ENCODE measurements at regions not wholly inside any gene's neighbourhood (a gene's known extent, or its start where the extent isn't known, plus 50 kb on each side); places are given as distances from the start of the nearest gene placed in this dataset.

DNA sequence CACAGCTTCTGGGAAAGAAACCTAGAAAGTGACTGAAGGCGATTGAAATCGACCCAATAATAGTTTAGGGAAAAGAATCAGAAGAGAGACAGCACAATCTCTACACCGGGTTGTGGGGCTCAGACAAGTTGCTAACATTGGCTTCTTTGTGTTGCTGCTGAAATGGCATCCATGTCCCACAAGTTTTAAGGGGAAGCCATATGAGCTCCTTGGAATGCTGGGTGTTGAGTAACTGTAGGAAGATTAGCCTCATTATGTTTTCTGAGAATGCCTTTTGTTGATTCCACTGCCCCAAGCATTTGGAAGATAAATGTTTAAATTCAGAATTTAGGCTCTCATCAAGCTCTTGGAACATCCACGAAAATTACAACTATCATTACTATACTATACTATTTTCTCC, 73.4 kb upstream of the NEUROD1 start:
- Histone ChIP-seq H3K79me1 (replicated peaks; ENCODE audit: low read length, poor library complexity, severe bottlenecking) (no peaks in the 10 kb centered on the region), H2AFZ (ENCODE audit: low read depth, low read length) (no peak overlapping the region), H2BK5ac (ENCODE audit: low read depth, low read length, poor library complexity, severe bottlenecking) (no peak overlapping the region), H4K91ac (ENCODE audit: low read length) (no peak overlapping the region), H2BK120ac (ENCODE audit: low read depth, low read length) (no peak overlapping the region), H3K4me2 (ENCODE audit: low read length, poor library complexity, severe bottlenecking) (no peak overlapping the region), H3K4ac (ENCODE audit: low read depth in 1 of 2, low read length in 2 of 2) (no peak overlapping the region), H3K27ac (ENCODE audit: low read length, poor library complexity, severe bottlenecking) (no peak overlapping the region), H3K9me3 (ENCODE audit: control insufficient read depth, low read length) (no peaks in the 10 kb centered on the region), H3K9ac (ENCODE audit: low read length) (no peak overlapping the region), H4K8ac (ENCODE audit: low read length) (no peak overlapping the region), H3K23ac (ENCODE audit: low read length in 2 of 2) (no peak overlapping the region), H3K14ac (ENCODE audit: low read length in 2 of 2) (no peak overlapping the region), H2AK5ac (ENCODE audit: low read length, severe bottlenecking) (no peak overlapping the region), H2BK12ac (ENCODE audit: low read length in 2 of 2) (no peak overlapping the region), H3K36me3 (ENCODE audit: control insufficient read depth in 1 of 2, insufficient read depth in 2 of 2, low read depth in 1 of 2, low read length in 2 of 2) (no peaks in the 10 kb centered on the region), H3K18ac (ENCODE audit: low read depth in 1 of 2, low read length in 2 of 2) (no peak overlapping the region), H3K4me1 (ENCODE audit: control insufficient read depth, insufficient read depth, low read depth, low read length) (peaks cover 4% of the 10 kb centered on the region), H3K27me3 (ENCODE audit: control insufficient read depth in 1 of 2, insufficient read depth in 1 of 2, low read length in 2 of 2) (no peaks in the 10 kb centered on the region), H2BK15ac (ENCODE audit: low read depth, poor library complexity, severe bottlenecking) (no peak overlapping the region), H3K4me3 (ENCODE audit: insufficient read depth in 1 of 2, low read depth in 1 of 2, low read length in 2 of 2) (no peak overlapping the region)
- no peak for DNase-seq
- WGBS: 98% methylated on average over 4 of the region's 4 CpGs

DNA sequence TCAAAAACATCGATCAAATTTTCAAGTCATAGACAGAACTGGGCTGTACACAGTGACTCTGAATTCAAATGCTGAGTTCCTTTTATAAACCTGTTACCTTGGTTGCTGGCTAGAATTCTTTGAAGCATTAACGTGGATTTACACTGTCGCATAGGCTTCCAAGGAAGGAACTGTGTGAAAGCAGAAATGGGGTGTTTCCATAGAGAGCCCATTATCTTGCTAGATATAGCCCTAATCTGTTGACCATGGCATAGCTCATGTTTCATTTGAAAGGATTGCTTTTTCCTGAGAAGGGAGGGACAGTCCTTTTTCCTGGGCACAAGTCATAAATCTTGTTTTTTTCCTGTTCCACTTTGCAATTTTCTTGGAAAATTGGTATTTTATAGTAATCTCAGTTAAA, 73.8 kb upstream of the NEUROD1 start:
- no peak overlapping the region for H4K8ac ChIP-seq (ENCODE audit: low read length)
- no peak overlapping the region for H3K27ac ChIP-seq (ENCODE audit: low read length, poor library complexity, severe bottlenecking)
- no peak overlapping the region for H3K4ac ChIP-seq (ENCODE audit: low read depth in 1 of 2, low read length in 2 of 2)
- H3K9me3 ChIP-seq (ENCODE audit: control insufficient read depth, low read length): no peaks in the 10 kb centered on the region
- no peaks in the 10 kb centered on the region for H3K36me3 ChIP-seq (ENCODE audit: control insufficient read depth in 1 of 2, insufficient read depth in 2 of 2, low read depth in 1 of 2, low read length in 2 of 2)
- H3K27me3 ChIP-seq (ENCODE audit: control insufficient read depth in 1 of 2, insufficient read depth in 1 of 2, low read length in 2 of 2): no peaks in the 10 kb centered on the region
- no peak overlapping the region for H3K18ac ChIP-seq (ENCODE audit: low read depth in 1 of 2, low read length in 2 of 2)
- H3K14ac ChIP-seq (ENCODE audit: low read length in 2 of 2): no peak overlapping the region
- H3K4me2 ChIP-seq (ENCODE audit: low read length, poor library complexity, severe bottlenecking): no peak overlapping the region
- peaks cover 4% of the 10 kb centered on the region for H3K4me1 ChIP-seq (ENCODE audit: control insufficient read depth, insufficient read depth, low read depth, low read length)
- no peak overlapping the region for H2BK5ac ChIP-seq (ENCODE audit: low read depth, low read length, poor library complexity, severe bottlenecking)
- no peak overlapping the region for H2BK120ac ChIP-seq (ENCODE audit: low read depth, low read length)
- H3K9ac ChIP-seq (ENCODE audit: low read length): no peak overlapping the region
- no peak overlapping the region for H3K23ac ChIP-seq (ENCODE audit: low read length in 2 of 2)
- H3K79me1 ChIP-seq (replicated peaks; ENCODE audit: low read length, poor library complexity, severe bottlenecking): no peaks in the 10 kb centered on the region
- DNase-seq: no peak
- no peak overlapping the region for H2BK15ac ChIP-seq (ENCODE audit: low read depth, poor library complexity, severe bottlenecking)
- no peak overlapping the region for H2BK12ac ChIP-seq (ENCODE audit: low read length in 2 of 2)
- no peak overlapping the region for H2AK5ac ChIP-seq (ENCODE audit: low read length, severe bottlenecking)
- no peak overlapping the region for H3K4me3 ChIP-seq (ENCODE audit: insufficient read depth in 1 of 2, low read depth in 1 of 2, low read length in 2 of 2)
- no peak overlapping the region for H2AFZ ChIP-seq (ENCODE audit: low read depth, low read length)
- 93% methylated on average over 3 of the region's 3 CpGs for WGBS
- H4K91ac ChIP-seq (ENCODE audit: low read length): no peak overlapping the region

DNA sequence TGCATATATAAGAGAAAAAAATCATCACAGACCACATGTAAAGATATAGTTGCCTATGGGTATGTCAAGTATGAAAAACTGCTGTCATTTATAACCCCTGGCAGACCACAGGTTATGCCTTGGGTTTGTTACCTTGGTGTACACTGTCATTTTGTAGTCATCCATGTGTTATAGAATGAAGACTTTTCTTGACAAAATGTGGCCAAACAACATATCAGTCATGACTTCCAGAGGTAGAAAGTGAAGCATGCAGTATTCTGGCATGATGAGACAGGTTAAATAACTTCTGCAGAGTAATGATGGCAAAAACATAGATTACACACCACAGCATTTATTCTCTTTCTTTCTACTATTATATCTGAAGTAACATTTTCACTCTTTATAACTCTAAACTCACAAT, 74.9 kb upstream of the NEUROD1 start:
- Histone ChIP-seq H3K36me3 (ENCODE audit: control insufficient read depth in 1 of 2, insufficient read depth in 2 of 2, low read depth in 1 of 2, low read length in 2 of 2) (no peaks in the 10 kb centered on the region), H3K4me3 (ENCODE audit: insufficient read depth in 1 of 2, low read depth in 1 of 2, low read length in 2 of 2) (no peak overlapping the region), H3K27ac (ENCODE audit: low read length, poor library complexity, severe bottlenecking) (no peak overlapping the region), H3K23ac (ENCODE audit: low read length in 2 of 2) (no peak overlapping the region), H2BK15ac (ENCODE audit: low read depth, poor library complexity, severe bottlenecking) (no peak overlapping the region), H3K79me1 (replicated peaks; ENCODE audit: low read length, poor library complexity, severe bottlenecking) (no peaks in the 10 kb centered on the region), H3K4me1 (ENCODE audit: control insufficient read depth, insufficient read depth, low read depth, low read length) (peaks cover 1% of the 10 kb centered on the region), H2BK120ac (ENCODE audit: low read depth, low read length) (no peak overlapping the region), H2AFZ (ENCODE audit: low read depth, low read length) (no peak overlapping the region), H3K4ac (ENCODE audit: low read depth in 1 of 2, low read length in 2 of 2) (no peak overlapping the region), H3K18ac (ENCODE audit: low read depth in 1 of 2, low read length in 2 of 2) (no peak overlapping the region), H3K9me3 (ENCODE audit: control insufficient read depth, low read length) (no peaks in the 10 kb centered on the region), H4K8ac (ENCODE audit: low read length) (no peak overlapping the region), H3K9ac (ENCODE audit: low read length) (no peak overlapping the region), H2AK5ac (ENCODE audit: low read length, severe bottlenecking) (no peak overlapping the region), H2BK5ac (ENCODE audit: low read depth, low read length, poor library complexity, severe bottlenecking) (no peak overlapping the region), H3K14ac (ENCODE audit: low read length in 2 of 2) (no peak overlapping the region), H3K27me3 (ENCODE audit: control insufficient read depth in 1 of 2, insufficient read depth in 1 of 2, low read length in 2 of 2) (no peaks in the 10 kb centered on the region), H3K4me2 (ENCODE audit: low read length, poor library complexity, severe bottlenecking) (no peak overlapping the region), H4K91ac (ENCODE audit: low read length) (no peak overlapping the region), H2BK12ac (ENCODE audit: low read length in 2 of 2) (no peak overlapping the region)
- no peak for DNase-seq

DNA sequence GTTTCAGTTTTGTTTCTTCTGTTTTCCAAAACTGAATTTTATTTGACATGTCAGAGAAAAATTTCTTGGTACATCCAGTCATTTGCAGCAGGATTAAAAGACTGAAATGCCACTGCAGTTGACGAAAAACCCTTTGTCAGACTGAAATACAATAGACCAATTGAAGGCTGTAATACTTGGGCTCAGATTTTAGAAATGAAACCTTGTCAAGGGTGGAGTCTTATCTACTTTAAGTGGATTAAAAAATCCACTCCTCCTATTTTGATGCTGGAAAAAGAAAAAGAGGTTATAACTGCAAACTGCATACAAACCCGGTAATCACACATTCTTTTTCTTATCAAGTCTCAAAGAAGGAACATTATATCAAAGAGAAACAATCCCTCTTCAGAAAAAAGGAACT, 80.2 kb upstream of the NEUROD1 start:
- 100% methylated on average over 2 of the region's 2 CpGs for WGBS
- no peak overlapping the region for H4K8ac ChIP-seq (ENCODE audit: low read length)
- no peak overlapping the region for H3K18ac ChIP-seq (ENCODE audit: low read depth in 1 of 2, low read length in 2 of 2)
- H2AK5ac ChIP-seq (ENCODE audit: low read length, severe bottlenecking): no peak overlapping the region
- no peak overlapping the region for H2AFZ ChIP-seq (ENCODE audit: low read depth, low read length)
- H3K36me3 ChIP-seq (ENCODE audit: control insufficient read depth in 1 of 2, insufficient read depth in 2 of 2, low read depth in 1 of 2, low read length in 2 of 2): no peaks in the 10 kb centered on the region
- no peak for DNase-seq
- H3K4me3 ChIP-seq (ENCODE audit: insufficient read depth in 1 of 2, low read depth in 1 of 2, low read length in 2 of 2): no peak overlapping the region
- H3K23ac ChIP-seq (ENCODE audit: low read length in 2 of 2): no peak overlapping the region
- no peaks in the 10 kb centered on the region for H3K9me3 ChIP-seq (ENCODE audit: control insufficient read depth, low read length)
- H3K79me1 ChIP-seq (replicated peaks; ENCODE audit: low read length, poor library complexity, severe bottlenecking): no peaks in the 10 kb centered on the region
- H2BK5ac ChIP-seq (ENCODE audit: low read depth, low read length, poor library complexity, severe bottlenecking): no peak overlapping the region
- H2BK15ac ChIP-seq (ENCODE audit: low read depth, poor library complexity, severe bottlenecking): no peak overlapping the region
- H3K27ac ChIP-seq (ENCODE audit: low read length, poor library complexity, severe bottlenecking): no peak overlapping the region
- H4K91ac ChIP-seq (ENCODE audit: low read length): no peak overlapping the region
- no peak overlapping the region for H3K4me2 ChIP-seq (ENCODE audit: low read length, poor library complexity, severe bottlenecking)
- no peaks in the 10 kb centered on the region for H3K4me1 ChIP-seq (ENCODE audit: control insufficient read depth, insufficient read depth, low read depth, low read length)
- no peaks in the 10 kb centered on the region for H3K27me3 ChIP-seq (ENCODE audit: control insufficient read depth in 1 of 2, insufficient read depth in 1 of 2, low read length in 2 of 2)
- H2BK120ac ChIP-seq (ENCODE audit: low read depth, low read length): no peak overlapping the region
- H3K4ac ChIP-seq (ENCODE audit: low read depth in 1 of 2, low read length in 2 of 2): no peak overlapping the region
- H3K14ac ChIP-seq (ENCODE audit: low read length in 2 of 2): no peak overlapping the region
- H3K9ac ChIP-seq (ENCODE audit: low read length): no peak overlapping the region
- H2BK12ac ChIP-seq (ENCODE audit: low read length in 2 of 2): no peak overlapping the region

Data from mesenchymal stem cell (in vitro differentiated cells and primary cell).